ENCODE measurements at regions not wholly inside any gene's neighbourhood (a gene's known extent, or its start where the extent isn't known, plus 50 kb on each side); places are given as distances from the start of the nearest gene placed in this dataset.

GRCh38 chr21:16113052-16113715, 383.4 kb downstream of the USP25 start:
- H3K36me3 Mint-ChIP-seq, result peaks cover 27% of the 10 kb centered on the region
- no peak for DNase-seq (ENCODE audit: low spot score in 2 of 2, unreplicated experiment in 2 of 2)
- peaks cover 25% of the 10 kb centered on the region for H3K4me1 Mint-ChIP-seq
- no peaks in the 10 kb centered on the region for H3K27me3 Mint-ChIP-seq (ENCODE audit: low read depth)
- no peak overlapping the region for H3K4me3 Mint-ChIP-seq
- no peak for TF ChIP-seq CTCF (IDR thresholded peaks at IDR 0.05; ENCODE audit: unreplicated experiment)
- peak overlapping the region; percentile 48 for H3K27ac Mint-ChIP-seq
- peaks cover 28% of the 10 kb centered on the region for H3K9me3 Mint-ChIP-seq

- peaks cover 32% of the 10 kb centered on the region for H3K4me1 Mint-ChIP-seq
- no peak overlapping the region for H3K27ac Mint-ChIP-seq
- no peak for TF ChIP-seq CTCF (IDR thresholded peaks at IDR 0.05; ENCODE audit: unreplicated experiment)
- no peak overlapping the region for H3K4me3 Mint-ChIP-seq
- peaks cover 25% of the 10 kb centered on the region for H3K9me3 Mint-ChIP-seq
- no peak for DNase-seq (ENCODE audit: low spot score in 2 of 2, unreplicated experiment in 2 of 2)
- peaks cover 28% of the 10 kb centered on the region for H3K36me3 Mint-ChIP-seq
- H3K27me3 Mint-ChIP-seq (ENCODE audit: low read depth), result no peaks in the 10 kb centered on the region
Measured at GRCh38 chr21:16115461-16115860, 385.7 kb downstream of the USP25 start.

GRCh38 chr21:16116069-16116468, 386.3 kb downstream of the USP25 start:
- H3K9me3 Mint-ChIP-seq, result peaks cover 25% of the 10 kb centered on the region
- DNase-seq (ENCODE audit: low spot score in 2 of 2, unreplicated experiment in 2 of 2), result no peak
- H3K36me3 Mint-ChIP-seq, result peaks cover 28% of the 10 kb centered on the region
- no peak overlapping the region for H3K27ac Mint-ChIP-seq
- H3K4me1 Mint-ChIP-seq, result peaks cover 32% of the 10 kb centered on the region
- H3K4me3 Mint-ChIP-seq, result no peak overlapping the region
- TF ChIP-seq CTCF (IDR thresholded peaks at IDR 0.05; ENCODE audit: unreplicated experiment), result no peak
- H3K27me3 Mint-ChIP-seq (ENCODE audit: low read depth), result no peaks in the 10 kb centered on the region

- H3K4me3 Mint-ChIP-seq, result no peak overlapping the region
- H3K36me3 Mint-ChIP-seq, result peaks cover 27% of the 10 kb centered on the region
- no peak for DNase-seq (ENCODE audit: low spot score in 2 of 2, unreplicated experiment in 2 of 2)
- peaks cover 25% of the 10 kb centered on the region for H3K9me3 Mint-ChIP-seq
- no peaks in the 10 kb centered on the region for H3K27me3 Mint-ChIP-seq (ENCODE audit: low read depth)
- TF ChIP-seq CTCF (IDR thresholded peaks at IDR 0.05; ENCODE audit: unreplicated experiment), result no peak
- peaks cover 31% of the 10 kb centered on the region for H3K4me1 Mint-ChIP-seq
- H3K27ac Mint-ChIP-seq, result peak overlapping the region; percentile 87
Measured at GRCh38 chr21:16116798-16117197, 387.0 kb downstream of the USP25 start.

GRCh38 chr21:16117331-16117730, 387.5 kb downstream of the USP25 start:
- TF ChIP-seq CTCF (IDR thresholded peaks at IDR 0.05; ENCODE audit: unreplicated experiment), result no peak

More at GRCh38 chr21:16117331-16117730, 387.5 kb downstream of the USP25 start:
- Mint-ChIP-seq H3K27me3 (ENCODE audit: low read depth) (no peaks in the 10 kb centered on the region), H3K27ac (peak overlapping the region; percentile 87), H3K4me3 (no peak overlapping the region), H3K9me3 (peaks cover 25% of the 10 kb centered on the region), H3K36me3 (peaks cover 25% of the 10 kb centered on the region), H3K4me1 (peaks cover 29% of the 10 kb centered on the region)
- no peak for DNase-seq (ENCODE audit: low spot score in 2 of 2, unreplicated experiment in 2 of 2)

Data from mesothelial cell of epicardium (in vitro differentiated cells).